ENCODE measurements at regions not wholly inside any gene's neighbourhood (a gene's known extent, or its start where the extent isn't known, plus 50 kb on each side); places are given as distances from the start of the nearest gene placed in this dataset.

DNA sequence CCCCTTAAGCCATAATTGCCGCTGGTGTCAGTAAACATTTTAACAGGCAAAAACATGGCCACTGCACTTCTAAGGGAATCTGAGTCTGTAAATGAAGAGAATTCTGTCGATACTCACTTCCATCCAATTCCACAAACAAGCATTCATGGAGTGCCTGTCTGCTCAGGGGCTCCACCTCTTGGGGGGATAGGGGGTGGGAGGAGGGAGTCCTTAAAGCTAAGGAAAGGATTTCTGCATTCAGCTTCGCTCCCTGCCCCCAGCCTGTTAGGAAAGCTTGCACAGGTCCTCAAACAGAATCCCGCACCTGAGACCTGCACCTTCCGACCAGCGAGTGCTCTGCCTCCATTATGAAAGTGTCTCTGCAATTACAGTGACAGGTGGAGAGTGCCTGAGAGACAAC lies 130.2 kb upstream of the KIT start:
- TF ChIP-seq POLR2A (IDR thresholded peaks at IDR 0.05; ENCODE audit: extremely low read depth, insufficient read length): no peak
- no peak for DNase-seq (ENCODE audit: low read depth)
- no peak overlapping the region for H3K4me3 ChIP-seq (ENCODE audit: low read depth, low read length)

DNA sequence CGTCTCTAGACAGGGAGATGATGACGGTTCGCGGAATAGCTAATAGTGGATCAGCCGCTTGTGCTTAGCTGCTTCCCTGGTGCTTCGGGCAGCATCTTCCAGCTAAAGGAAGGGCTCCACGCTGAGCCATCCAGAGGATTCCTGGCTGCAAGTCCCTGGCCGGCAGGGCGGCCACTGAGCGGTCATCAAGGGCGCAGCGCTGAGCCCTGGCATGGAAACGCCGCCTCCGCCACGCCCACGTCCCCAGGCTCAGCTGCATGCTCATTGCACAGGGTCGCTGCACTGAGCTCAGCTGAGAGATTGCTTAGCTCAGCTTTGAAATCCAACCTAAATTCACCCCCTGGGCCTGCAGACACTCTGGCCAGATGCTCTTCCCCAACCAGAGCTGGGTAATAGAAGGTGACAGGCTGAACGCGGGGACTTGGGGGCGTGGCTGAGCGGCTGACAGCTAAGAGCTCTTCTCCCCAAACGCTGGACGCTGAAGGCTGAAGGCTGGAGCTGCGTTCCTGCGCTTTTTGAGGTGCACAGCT lies 118.2 kb upstream of the KIT start:
- no peak overlapping the region for H3K4me3 ChIP-seq (ENCODE audit: low read depth, low read length)
- TF ChIP-seq CTCF (IDR thresholded peaks at IDR 0.05; ENCODE audit: low read depth, low read length) (no peak), POLR2A (IDR thresholded peaks at IDR 0.05; ENCODE audit: extremely low read depth, insufficient read length) (no peak), MYC (IDR thresholded peaks at IDR 0.05; ENCODE audit: low read depth, low read length) (no peak)
- TF ChIP-seq, protein P1, sequence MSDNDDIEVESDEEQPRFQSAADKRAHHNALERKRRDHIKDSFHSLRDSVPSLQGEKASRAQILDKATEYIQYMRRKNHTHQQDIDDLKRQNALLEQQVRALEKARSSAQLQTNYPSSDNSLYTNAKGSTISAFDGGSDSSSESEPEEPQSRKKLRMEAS (IDR thresholded peaks at IDR 0.05; ENCODE audit: low read depth, low read length): no peak
- no peak for DNase-seq (ENCODE audit: low read depth)

DNA sequence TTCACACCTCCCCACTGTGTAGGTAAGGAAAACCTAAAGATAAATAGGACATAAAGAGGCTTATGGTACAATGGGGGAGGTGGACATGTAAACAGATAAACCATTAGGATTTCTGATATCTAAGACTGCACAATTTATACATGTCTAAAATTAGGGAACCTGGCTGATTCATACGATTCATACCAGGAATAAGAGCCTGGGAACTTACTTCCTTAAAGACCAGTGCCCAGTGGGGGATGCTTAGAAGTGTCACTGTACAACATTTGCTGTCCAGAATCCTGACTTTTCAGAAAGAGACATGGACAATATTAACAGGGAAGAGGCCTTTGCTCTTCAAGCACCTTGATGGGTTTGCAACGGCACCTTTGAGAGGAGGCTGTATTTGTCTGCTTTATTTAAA lies 116.8 kb upstream of the KIT start:
- no peak overlapping the region for H3K4me3 ChIP-seq (ENCODE audit: low read depth, low read length)
- DNase-seq (ENCODE audit: low read depth): no peak
- TF ChIP-seq, protein P1 (IDR thresholded peaks at IDR 0.05; ENCODE audit: low read depth, low read length): no peak
- TF ChIP-seq POLR2A (IDR thresholded peaks at IDR 0.05; ENCODE audit: extremely low read depth, insufficient read length) (no peak), MYC (IDR thresholded peaks at IDR 0.05; ENCODE audit: low read depth, low read length) (no peak), CTCF (IDR thresholded peaks at IDR 0.05; ENCODE audit: low read depth, low read length) (no peak)

- TF ChIP-seq MYC (IDR thresholded peaks at IDR 0.05; ENCODE audit: low read depth, low read length): no peak
- DNase-seq (ENCODE audit: low read depth): no peak
- H3K4me3 ChIP-seq (ENCODE audit: low read depth, low read length): no peak overlapping the region
Measured at GRCh38 chr4:54541426-54542118, 116.2 kb upstream of the KIT start.

GRCh38 chr4:54542119-54542438 lies 115.7 kb upstream of the KIT start:
- no peak for DNase-seq (ENCODE audit: low read depth)
- H3K4me3 ChIP-seq (ENCODE audit: low read depth, low read length): no peak overlapping the region
- TF ChIP-seq CTCF (IDR thresholded peaks at IDR 0.05; ENCODE audit: low read depth, low read length) (no peak), POLR2A (IDR thresholded peaks at IDR 0.05; ENCODE audit: extremely low read depth, insufficient read length) (no peak), MYC (IDR thresholded peaks at IDR 0.05; ENCODE audit: low read depth, low read length) (no peak)
- TF ChIP-seq, protein P1 (IDR thresholded peaks at IDR 0.05; ENCODE audit: low read depth, low read length): no peak

- no peak for TF ChIP-seq POLR2A (IDR thresholded peaks at IDR 0.05; ENCODE audit: extremely low read depth, insufficient read length)
- TF ChIP-seq MYC (IDR thresholded peaks at IDR 0.05; ENCODE audit: low read depth, low read length): no peak
- no peak for TF ChIP-seq CTCF (IDR thresholded peaks at IDR 0.05; ENCODE audit: low read depth, low read length)
- TF ChIP-seq, protein P1 (IDR thresholded peaks at IDR 0.05; ENCODE audit: low read depth, low read length): no peak
- no peak for DNase-seq (ENCODE audit: low read depth)
Measured at GRCh38 chr4:54542540-54543041, 115.2 kb upstream of the KIT start.

More at GRCh38 chr4:54542540-54543041, 115.2 kb upstream of the KIT start:
- no peak overlapping the region for H3K4me3 ChIP-seq (ENCODE audit: low read depth, low read length)

Data from NB4 (cell line).